HEK293 (cell line): ENCODE measurements at regions not wholly inside any gene's neighbourhood (a gene's known extent, or its start where the extent isn't known, plus 50 kb on each side); places are given as distances from the start of the nearest gene placed in this dataset.
A peak's percentile ranks its signal among the peaks of the same experiment; 100 is the strongest.

Experiments used
- CTCF ChIA-PET: fragments of 350-600 bp; formaldehyde crosslinking; extraction: SDS; loops from one replicate; lab custom pipeline; 2021; ENCODE audit warnings: antibody characterized with exemption; lab: Yijun Ruan, JAX
- POLR2A ChIA-PET: fragments of 300-600 bp; formaldehyde crosslinking; extraction: SDS; loops from one replicate; lab custom pipeline; 2020; ENCODE audit warnings: antibody characterized with exemption, inconsistent platforms; lab: Yijun Ruan, JAX
- H3K27ac ChIP-seq: fragments of 200-500 bp; sonication (Bioruptor generic); 2 replicates; pipeline ENCODE4 v1.5.1; 2014; ENCODE audit warnings: low read depth, low read length, control low read depth, inconsistent platforms; ENCODE audit errors: extremely low read depth
- H3K36me3 ChIP-seq, 2 experiments: fragments of 200-500 bp in 1 of 2; sonication (Bioruptor generic) in 1 of 2; 1 replicate in 1 of 2; 2 replicates in 1 of 2; pipeline ENCODE4 v1.5.1; 2014 to 2017; ENCODE audit warnings: inconsistent platforms in 2 of 2, low read length in 2 of 2; ENCODE audit not compliant: control insufficient read depth in 2 of 2, insufficient read depth in 1 of 2
- H3K4me1 ChIP-seq: fragments of 200-500 bp; sonication (Bioruptor generic); 2 replicates; pipeline ENCODE4 v1.5.1; 2014; ENCODE audit warnings: mild to moderate bottlenecking, low read length, inconsistent platforms; ENCODE audit not compliant: control insufficient read depth, insufficient read depth
- H3K4me3 ChIP-seq: 2 replicates; pipeline ENCODE4 v1.5.1; 2011; ENCODE audit warnings: low read depth, mild to moderate bottlenecking, control low read depth, low read length, moderate library complexity
- H3K9me3 ChIP-seq: fragments of 200-500 bp; sonication (Bioruptor generic); 2 replicates; pipeline ENCODE4 v1.5.1; 2014; ENCODE audit warnings: low read depth, low read length, inconsistent platforms; ENCODE audit not compliant: control insufficient read depth, insufficient read depth
- EGR2 ChIP-seq: fragments of 450-650 bp; formaldehyde crosslinking; IDR thresholded peaks from 2 replicates; pipeline ENCODE4 v1.5.1; 2016; ENCODE audit warnings: low read depth, missing biosample characterization, missing genetic modification characterization
- GLIS1 ChIP-seq: fragments of 450-650 bp; formaldehyde crosslinking; IDR thresholded peaks from 2 replicates; pipeline ENCODE4 v1.5.1; 2016; ENCODE audit warnings: missing biosample characterization, missing genetic modification characterization
- SP3 ChIP-seq: fragments of 450-650 bp; formaldehyde crosslinking; IDR thresholded peaks from 2 replicates; pipeline ENCODE4 v1.5.1; 2016; ENCODE audit warnings: missing biosample characterization, missing genetic modification characterization
- YY2 ChIP-seq: fragments of 450-650 bp; formaldehyde crosslinking; IDR thresholded peaks from 2 replicates; pipeline ENCODE4 v1.5.1; 2016; ENCODE audit warnings: missing biosample characterization, missing genetic modification characterization
- ZNF121 ChIP-seq: fragments of 450-650 bp; formaldehyde crosslinking; IDR thresholded peaks from 2 replicates; pipeline ENCODE4 v1.5.1; 2016; ENCODE audit warnings: missing biosample characterization, missing genetic modification characterization
- ZNF175 ChIP-seq: fragments of 450-650 bp; formaldehyde crosslinking; IDR thresholded peaks from 2 replicates; pipeline ENCODE4 v1.5.1; 2016; ENCODE audit warnings: missing biosample characterization, missing genetic modification characterization
- ZNF324 ChIP-seq: fragments of 450-650 bp; formaldehyde crosslinking; IDR thresholded peaks from 2 replicates; pipeline ENCODE4 v1.5.1; 2016; ENCODE audit warnings: missing biosample characterization, missing genetic modification characterization
- ZNF335 ChIP-seq: fragments of 450-650 bp; formaldehyde crosslinking; conservative IDR thresholded peaks from 2 replicates; pipeline ENCODE4 v1.5.1; 2016; ENCODE audit warnings: missing biosample characterization, missing genetic modification characterization
- ZNF391 ChIP-seq: fragments of 450-650 bp; formaldehyde crosslinking; IDR thresholded peaks from 2 replicates; pipeline ENCODE4 v1.5.1; 2016; ENCODE audit warnings: low read depth, missing biosample characterization, missing genetic modification characterization, borderline replicate concordance
- ZNF394 ChIP-seq: fragments of 450-650 bp; formaldehyde crosslinking; IDR thresholded peaks from 2 replicates; pipeline ENCODE4 v1.5.1; 2016; ENCODE audit warnings: missing biosample characterization, missing genetic modification characterization, mild to moderate bottlenecking, moderate library complexity, borderline replicate concordance
- ZNF555 ChIP-seq: fragments of 450-650 bp; formaldehyde crosslinking; conservative IDR thresholded peaks from 2 replicates; pipeline ENCODE4 v1.5.1; 2017; ENCODE audit warnings: missing biosample characterization, mild to moderate bottlenecking, missing genetic modification characterization, inconsistent platforms
- ZNF626 ChIP-seq: fragments of 450-650 bp; sonication (Bioruptor Pico); formaldehyde crosslinking; IDR thresholded peaks from 2 replicates; pipeline ENCODE4 v1.5.1; 2018; ENCODE audit warnings: missing biosample characterization, missing genetic modification characterization, inconsistent platforms
- TF ChIP-seq, protein P1 (sequence below): fragments of 450-650 bp; formaldehyde crosslinking; IDR thresholded peaks from 2 replicates; pipeline ENCODE4 v1.5.1; 2017; ENCODE audit warnings: missing biosample characterization, missing genetic modification characterization
- TF ChIP-seq, protein P2 (sequence below): fragments of 450-650 bp; formaldehyde crosslinking; IDR thresholded peaks from 2 replicates; pipeline ENCODE4 v1.5.1; 2016; ENCODE audit warnings: missing biosample characterization, missing genetic modification characterization
- TF ChIP-seq, protein P3 (sequence below): fragments of 450-650 bp; formaldehyde crosslinking; IDR thresholded peaks from 2 replicates; pipeline ENCODE4 v1.5.1; 2016; ENCODE audit warnings: missing biosample characterization, missing genetic modification characterization
- TF ChIP-seq, protein P4 (sequence below): fragments of 450-650 bp; formaldehyde crosslinking; IDR thresholded peaks from 2 replicates; pipeline ENCODE4 v1.5.1; 2016; ENCODE audit warnings: missing biosample characterization, missing genetic modification characterization, borderline replicate concordance
- TF ChIP-seq, protein P5 (sequence below): fragments of 450-650 bp; IDR thresholded peaks from 2 replicates; pipeline ENCODE4 v1.5.1; 2018; ENCODE audit warnings: missing biosample characterization, missing genetic modification characterization
- TF ChIP-seq, protein P6 (sequence below): fragments of 450-650 bp; formaldehyde crosslinking; IDR thresholded peaks from 2 replicates; pipeline ENCODE4 v1.5.1; 2017; ENCODE audit warnings: missing biosample characterization, missing genetic modification characterization
- TF ChIP-seq, protein P7 (sequence below): fragments of 450-650 bp; formaldehyde crosslinking; IDR thresholded peaks from 2 replicates; pipeline ENCODE4 v1.5.1; 2016; ENCODE audit warnings: missing biosample characterization, missing genetic modification characterization

DNA sequence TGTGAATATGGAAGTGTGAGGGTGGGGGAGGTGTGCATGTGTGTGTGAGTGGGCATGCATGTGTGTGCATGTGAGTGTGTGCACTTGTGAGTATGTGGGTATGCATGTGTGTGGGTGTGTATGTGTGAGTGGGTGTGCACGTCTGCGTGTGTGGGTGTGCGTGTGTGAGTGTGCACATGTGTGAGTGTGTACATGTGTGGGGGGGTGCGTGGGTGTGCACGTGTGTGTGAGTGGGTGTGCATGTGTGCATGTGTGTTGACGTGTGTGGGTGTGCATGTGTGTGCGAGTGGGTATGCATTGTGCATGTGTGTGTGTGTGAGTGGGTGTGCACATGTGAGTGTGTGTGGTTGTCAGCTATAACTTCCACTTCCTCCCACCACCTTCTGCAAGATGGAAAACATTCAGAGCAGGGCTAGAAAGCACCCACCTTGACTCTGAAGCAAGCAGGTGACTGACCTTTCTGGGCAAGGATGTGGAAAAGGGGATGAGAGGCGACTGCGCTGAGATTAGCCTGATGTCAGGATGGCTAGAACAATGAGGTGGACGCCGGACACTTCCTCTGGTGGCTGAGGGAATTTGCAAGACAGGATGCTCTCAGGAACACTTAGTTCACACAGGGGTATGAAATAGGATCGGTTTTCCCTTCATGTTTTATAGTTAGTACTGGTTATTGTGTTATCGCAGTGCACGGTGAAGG lies 103.6 kb downstream of the ACKR3 start (continued):
- TF ChIP-seq ZNF335 (no peak), ZNF394 (tag by site-specific recombination) (no peak), YY2 (tag by site-specific recombination) (no peak), ZNF324 (tag by site-specific recombination) (no peak), EGR2 (peak; percentile 98)
- TF ChIP-seq, protein P1, sequence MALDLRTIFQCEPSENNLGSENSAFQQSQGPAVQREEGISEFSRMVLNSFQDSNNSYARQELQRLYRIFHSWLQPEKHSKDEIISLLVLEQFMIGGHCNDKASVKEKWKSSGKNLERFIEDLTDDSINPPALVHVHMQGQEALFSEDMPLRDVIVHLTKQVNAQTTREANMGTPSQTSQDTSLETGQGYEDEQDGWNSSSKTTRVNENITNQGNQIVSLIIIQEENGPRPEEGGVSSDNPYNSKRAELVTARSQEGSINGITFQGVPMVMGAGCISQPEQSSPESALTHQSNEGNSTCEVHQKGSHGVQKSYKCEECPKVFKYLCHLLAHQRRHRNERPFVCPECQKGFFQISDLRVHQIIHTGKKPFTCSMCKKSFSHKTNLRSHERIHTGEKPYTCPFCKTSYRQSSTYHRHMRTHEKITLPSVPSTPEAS (tag by site-specific recombination) = peak; percentile 97
- TF ChIP-seq, protein P2, sequence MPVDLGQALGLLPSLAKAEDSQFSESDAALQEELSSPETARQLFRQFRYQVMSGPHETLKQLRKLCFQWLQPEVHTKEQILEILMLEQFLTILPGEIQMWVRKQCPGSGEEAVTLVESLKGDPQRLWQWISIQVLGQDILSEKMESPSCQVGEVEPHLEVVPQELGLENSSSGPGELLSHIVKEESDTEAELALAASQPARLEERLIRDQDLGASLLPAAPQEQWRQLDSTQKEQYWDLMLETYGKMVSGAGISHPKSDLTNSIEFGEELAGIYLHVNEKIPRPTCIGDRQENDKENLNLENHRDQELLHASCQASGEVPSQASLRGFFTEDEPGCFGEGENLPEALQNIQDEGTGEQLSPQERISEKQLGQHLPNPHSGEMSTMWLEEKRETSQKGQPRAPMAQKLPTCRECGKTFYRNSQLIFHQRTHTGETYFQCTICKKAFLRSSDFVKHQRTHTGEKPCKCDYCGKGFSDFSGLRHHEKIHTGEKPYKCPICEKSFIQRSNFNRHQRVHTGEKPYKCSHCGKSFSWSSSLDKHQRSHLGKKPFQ (tag by site-specific recombination) = peak; percentile 58
- TF ChIP-seq, all 188 proteins: peak for 4

DNA sequence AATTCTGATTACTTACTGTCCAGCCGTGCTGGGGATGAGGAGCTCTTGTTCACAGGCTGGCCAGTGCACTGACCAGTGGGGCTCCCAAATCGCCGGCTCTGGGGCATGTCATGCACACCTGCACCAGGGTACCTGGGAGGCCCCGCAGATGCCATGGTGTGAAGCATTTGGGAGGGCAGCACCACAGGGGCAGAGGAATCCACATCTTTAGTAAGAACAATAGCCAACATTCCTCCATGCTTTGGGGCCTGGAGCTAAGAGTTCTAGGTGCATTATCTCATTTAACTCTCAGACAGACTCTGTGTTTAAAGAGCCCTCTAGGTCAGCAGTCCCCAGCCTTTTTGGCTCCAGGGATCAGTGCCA lies 104.2 kb downstream of the ACKR3 start:
- Histone ChIP-seq H3K36me3 (no peaks in the 10 kb centered on the region), H3K4me3 (no peak overlapping the region), H3K9me3 (no peaks in the 10 kb centered on the region), H3K4me1 (no peaks in the 10 kb centered on the region), H3K27ac (no peak overlapping the region)
- ChIA-PET CTCF (no interaction called here), POLR2A (no interaction called here)
- TF ChIP-seq ZNF555 (tag by site-specific recombination) = no peak
- TF ChIP-seq, protein P3, sequence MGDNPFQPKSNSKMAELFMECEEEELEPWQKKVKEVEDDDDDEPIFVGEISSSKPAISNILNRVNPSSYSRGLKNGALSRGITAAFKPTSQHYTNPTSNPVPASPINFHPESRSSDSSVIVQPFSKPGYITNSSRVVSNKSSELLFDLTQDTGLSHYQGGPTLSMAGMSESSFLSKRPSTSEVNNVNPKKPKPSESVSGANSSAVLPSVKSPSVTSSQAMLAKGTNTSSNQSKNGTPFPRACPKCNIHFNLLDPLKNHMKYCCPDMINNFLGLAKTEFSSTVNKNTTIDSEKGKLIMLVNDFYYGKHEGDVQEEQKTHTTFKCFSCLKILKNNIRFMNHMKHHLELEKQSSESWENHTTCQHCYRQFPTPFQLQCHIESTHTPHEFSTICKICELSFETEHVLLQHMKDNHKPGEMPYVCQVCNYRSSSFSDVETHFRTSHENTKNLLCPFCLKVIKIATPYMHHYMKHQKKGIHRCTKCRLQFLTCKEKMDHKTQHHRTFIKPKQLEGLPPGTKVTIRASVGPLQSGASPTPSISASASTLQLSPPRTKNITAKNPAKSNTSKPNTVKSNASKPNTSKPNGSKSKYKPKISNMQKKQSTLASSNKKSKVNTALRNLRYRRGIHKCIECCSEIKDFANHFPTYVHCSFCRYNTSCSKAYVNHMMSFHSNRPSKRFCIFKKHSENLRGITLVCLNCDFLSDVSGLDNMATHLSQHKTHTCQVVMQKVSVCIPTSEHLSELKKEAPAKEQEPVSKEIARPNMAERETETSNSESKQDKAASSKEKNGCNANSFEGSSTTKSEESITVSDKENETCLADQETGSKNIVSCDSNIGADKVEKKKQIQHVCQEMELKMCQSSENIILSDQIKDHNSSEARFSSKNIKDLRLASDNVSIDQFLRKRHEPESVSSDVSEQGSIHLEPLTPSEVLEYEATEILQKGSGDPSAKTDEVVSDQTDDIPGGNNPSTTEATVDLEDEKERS (tag by site-specific recombination) = no peak
- TF ChIP-seq, protein P4, sequence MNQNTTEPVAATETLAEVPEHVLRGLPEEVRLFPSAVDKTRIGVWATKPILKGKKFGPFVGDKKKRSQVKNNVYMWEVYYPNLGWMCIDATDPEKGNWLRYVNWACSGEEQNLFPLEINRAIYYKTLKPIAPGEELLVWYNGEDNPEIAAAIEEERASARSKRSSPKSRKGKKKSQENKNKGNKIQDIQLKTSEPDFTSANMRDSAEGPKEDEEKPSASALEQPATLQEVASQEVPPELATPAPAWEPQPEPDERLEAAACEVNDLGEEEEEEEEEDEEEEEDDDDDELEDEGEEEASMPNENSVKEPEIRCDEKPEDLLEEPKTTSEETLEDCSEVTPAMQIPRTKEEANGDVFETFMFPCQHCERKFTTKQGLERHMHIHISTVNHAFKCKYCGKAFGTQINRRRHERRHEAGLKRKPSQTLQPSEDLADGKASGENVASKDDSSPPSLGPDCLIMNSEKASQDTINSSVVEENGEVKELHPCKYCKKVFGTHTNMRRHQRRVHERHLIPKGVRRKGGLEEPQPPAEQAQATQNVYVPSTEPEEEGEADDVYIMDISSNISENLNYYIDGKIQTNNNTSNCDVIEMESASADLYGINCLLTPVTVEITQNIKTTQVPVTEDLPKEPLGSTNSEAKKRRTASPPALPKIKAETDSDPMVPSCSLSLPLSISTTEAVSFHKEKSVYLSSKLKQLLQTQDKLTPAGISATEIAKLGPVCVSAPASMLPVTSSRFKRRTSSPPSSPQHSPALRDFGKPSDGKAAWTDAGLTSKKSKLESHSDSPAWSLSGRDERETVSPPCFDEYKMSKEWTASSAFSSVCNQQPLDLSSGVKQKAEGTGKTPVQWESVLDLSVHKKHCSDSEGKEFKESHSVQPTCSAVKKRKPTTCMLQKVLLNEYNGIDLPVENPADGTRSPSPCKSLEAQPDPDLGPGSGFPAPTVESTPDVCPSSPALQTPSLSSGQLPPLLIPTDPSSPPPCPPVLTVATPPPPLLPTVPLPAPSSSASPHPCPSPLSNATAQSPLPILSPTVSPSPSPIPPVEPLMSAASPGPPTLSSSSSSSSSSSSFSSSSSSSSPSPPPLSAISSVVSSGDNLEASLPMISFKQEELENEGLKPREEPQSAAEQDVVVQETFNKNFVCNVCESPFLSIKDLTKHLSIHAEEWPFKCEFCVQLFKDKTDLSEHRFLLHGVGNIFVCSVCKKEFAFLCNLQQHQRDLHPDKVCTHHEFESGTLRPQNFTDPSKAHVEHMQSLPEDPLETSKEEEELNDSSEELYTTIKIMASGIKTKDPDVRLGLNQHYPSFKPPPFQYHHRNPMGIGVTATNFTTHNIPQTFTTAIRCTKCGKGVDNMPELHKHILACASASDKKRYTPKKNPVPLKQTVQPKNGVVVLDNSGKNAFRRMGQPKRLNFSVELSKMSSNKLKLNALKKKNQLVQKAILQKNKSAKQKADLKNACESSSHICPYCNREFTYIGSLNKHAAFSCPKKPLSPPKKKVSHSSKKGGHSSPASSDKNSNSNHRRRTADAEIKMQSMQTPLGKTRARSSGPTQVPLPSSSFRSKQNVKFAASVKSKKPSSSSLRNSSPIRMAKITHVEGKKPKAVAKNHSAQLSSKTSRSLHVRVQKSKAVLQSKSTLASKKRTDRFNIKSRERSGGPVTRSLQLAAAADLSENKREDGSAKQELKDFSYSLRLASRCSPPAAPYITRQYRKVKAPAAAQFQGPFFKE (tag by site-specific recombination) = no peak
- TF ChIP-seq ZNF175 (tag by site-specific recombination) = no peak
- no peak for TF ChIP-seq ZNF121 (tag by site-specific recombination)
- no peak for TF ChIP-seq GLIS1 (tag by site-specific recombination)
- TF ChIP-seq, protein P5, sequence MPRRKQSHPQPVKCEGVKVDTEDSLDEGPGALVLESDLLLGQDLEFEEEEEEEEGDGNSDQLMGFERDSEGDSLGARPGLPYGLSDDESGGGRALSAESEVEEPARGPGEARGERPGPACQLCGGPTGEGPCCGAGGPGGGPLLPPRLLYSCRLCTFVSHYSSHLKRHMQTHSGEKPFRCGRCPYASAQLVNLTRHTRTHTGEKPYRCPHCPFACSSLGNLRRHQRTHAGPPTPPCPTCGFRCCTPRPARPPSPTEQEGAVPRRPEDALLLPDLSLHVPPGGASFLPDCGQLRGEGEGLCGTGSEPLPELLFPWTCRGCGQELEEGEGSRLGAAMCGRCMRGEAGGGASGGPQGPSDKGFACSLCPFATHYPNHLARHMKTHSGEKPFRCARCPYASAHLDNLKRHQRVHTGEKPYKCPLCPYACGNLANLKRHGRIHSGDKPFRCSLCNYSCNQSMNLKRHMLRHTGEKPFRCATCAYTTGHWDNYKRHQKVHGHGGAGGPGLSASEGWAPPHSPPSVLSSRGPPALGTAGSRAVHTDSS (tag by site-specific recombination) = no peak
- TF ChIP-seq, protein P6, sequence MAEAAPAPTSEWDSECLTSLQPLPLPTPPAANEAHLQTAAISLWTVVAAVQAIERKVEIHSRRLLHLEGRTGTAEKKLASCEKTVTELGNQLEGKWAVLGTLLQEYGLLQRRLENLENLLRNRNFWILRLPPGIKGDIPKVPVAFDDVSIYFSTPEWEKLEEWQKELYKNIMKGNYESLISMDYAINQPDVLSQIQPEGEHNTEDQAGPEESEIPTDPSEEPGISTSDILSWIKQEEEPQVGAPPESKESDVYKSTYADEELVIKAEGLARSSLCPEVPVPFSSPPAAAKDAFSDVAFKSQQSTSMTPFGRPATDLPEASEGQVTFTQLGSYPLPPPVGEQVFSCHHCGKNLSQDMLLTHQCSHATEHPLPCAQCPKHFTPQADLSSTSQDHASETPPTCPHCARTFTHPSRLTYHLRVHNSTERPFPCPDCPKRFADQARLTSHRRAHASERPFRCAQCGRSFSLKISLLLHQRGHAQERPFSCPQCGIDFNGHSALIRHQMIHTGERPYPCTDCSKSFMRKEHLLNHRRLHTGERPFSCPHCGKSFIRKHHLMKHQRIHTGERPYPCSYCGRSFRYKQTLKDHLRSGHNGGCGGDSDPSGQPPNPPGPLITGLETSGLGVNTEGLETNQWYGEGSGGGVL (tag by site-specific recombination) = no peak
- TF ChIP-seq, protein P7, sequence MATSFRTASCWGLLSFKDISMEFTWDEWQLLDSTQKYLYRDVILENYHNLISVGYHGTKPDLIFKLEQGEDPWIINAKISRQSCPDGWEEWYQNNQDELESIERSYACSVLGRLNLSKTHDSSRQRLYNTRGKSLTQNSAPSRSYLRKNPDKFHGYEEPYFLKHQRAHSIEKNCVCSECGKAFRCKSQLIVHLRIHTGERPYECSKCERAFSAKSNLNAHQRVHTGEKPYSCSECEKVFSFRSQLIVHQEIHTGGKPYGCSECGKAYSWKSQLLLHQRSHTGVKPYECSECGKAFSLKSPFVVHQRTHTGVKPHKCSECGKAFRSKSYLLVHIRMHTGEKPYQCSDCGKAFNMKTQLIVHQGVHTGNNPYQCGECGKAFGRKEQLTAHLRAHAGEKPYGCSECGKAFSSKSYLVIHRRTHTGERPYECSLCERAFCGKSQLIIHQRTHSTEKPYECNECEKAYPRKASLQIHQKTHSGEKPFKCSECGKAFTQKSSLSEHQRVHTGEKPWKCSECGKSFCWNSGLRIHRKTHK (tag by site-specific recombination) = no peak
- no peak for TF ChIP-seq SP3 (tag by site-specific recombination)
- no peak for TF ChIP-seq ZNF626
- TF ChIP-seq ZNF391 (tag by site-specific recombination) = no peak
